ENCODE measurements at regions not wholly inside any gene's neighbourhood (a gene's known extent, or its start where the extent isn't known, plus 50 kb on each side); places are given as distances from the start of the nearest gene placed in this dataset.

GRCh38 chr11:28631148-28631547, 523.0 kb downstream of the METTL15 start:
- DNase-seq = no peak
- in situ Hi-C loops (cut with HindIII; ENCODE audit: low pct_ligation_motif_present, low pct_unique_long_range_greater_than_20kb, low sequenced_read_pairs) = no loop called here

DNA sequence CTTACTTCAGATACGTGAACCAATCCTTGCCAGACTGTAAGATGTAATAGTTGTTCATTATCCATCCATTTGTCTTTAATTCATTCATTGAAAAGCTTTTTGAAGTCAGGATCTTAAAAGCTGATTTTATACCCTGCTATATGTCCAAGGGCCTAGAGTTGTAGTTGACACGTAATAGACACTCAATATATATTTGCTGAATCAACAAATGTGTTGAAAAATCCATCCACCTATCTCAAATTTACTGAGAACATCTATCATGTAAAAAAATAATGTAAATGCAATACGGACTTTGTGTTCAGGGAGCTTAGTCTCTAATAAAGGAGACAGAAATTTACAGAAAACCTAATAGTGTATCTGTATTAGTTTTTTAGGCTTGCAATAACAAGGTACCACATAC, 521.0 kb downstream of the METTL15 start:
- DNase-seq = no peak
- in situ Hi-C loops (cut with HindIII; ENCODE audit: low pct_ligation_motif_present, low pct_unique_long_range_greater_than_20kb, low sequenced_read_pairs) = no loop called here

DNA sequence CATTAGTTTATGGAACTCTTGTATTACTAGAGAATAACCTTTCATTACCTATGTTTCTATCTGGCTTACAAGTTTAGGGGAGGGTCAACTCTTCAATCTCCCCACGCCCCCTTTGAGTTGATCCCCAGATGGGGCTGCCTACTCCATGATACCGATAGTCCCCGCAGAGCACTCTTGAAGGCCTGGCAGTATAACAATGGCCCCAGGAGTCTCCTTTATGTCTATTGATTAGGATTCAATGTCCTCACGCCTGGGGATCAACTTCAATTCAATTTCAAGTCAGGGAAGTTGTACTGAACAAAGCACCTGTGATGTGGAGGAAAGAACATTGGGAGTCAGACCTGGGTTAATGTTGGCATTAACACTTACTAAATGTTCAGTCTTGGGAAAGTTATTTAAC, 520.2 kb downstream of the METTL15 start:
- no peak for DNase-seq
- in situ Hi-C loops (cut with HindIII; ENCODE audit: low pct_ligation_motif_present, low pct_unique_long_range_greater_than_20kb, low sequenced_read_pairs) = no loop called here

- DNase-seq = no peak
- in situ Hi-C loops (cut with HindIII; ENCODE audit: low pct_ligation_motif_present, low pct_unique_long_range_greater_than_20kb, low sequenced_read_pairs) = no loop called here
These were observed 519.6 kb downstream of the METTL15 start for GRCh38 chr11:28627690-28628255.

GRCh38 chr11:28625532-28625931, 517.3 kb downstream of the METTL15 start:
- in situ Hi-C loops (cut with HindIII; ENCODE audit: low pct_ligation_motif_present, low pct_unique_long_range_greater_than_20kb, low sequenced_read_pairs) = no loop called here

GRCh38 chr11:28621753-28622152, 513.6 kb downstream of the METTL15 start:
- DNase-seq = peak; percentile 19
- in situ Hi-C loops (cut with HindIII; ENCODE audit: low pct_ligation_motif_present, low pct_unique_long_range_greater_than_20kb, low sequenced_read_pairs) = no loop called here

More at GRCh38 chr11:28625532-28625931, 517.3 kb downstream of the METTL15 start:
- no peak for DNase-seq

DNA sequence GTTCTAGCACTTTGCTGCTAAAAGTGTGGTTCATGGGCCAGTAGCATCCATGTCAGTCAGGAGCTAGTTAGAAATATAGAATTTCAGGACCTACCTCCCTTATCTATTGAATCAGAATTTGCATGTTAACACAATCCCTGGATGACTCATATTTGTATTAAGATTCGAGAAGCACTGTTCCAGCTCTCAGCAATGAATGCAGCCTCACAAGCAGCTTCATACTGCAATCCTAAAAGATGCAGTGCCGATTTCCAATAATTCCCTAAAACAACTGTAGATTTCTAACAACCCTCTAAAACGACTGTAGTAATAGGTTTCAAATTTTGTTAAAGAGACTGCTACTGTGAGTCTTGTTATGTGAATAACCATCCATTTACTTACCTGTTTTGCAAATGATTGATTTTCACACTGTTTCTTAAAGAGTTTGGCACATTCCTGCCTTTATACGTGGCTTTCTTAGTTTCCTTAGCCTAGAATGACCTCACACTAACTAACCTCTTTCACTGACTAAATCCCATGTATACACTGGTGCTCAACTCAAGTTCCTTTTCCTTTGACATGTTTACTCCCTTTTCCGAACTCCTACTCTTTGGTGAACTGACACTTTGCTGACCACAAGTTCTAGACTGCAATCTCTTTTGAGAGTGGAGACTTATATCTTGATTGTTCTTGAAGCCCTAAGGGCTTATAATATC, 511.8 kb downstream of the METTL15 start:
- no peak for DNase-seq
- in situ Hi-C loops (cut with HindIII; ENCODE audit: low pct_ligation_motif_present, low pct_unique_long_range_greater_than_20kb, low sequenced_read_pairs) = no loop called here

GRCh38 chr11:28618416-28618815, 510.2 kb downstream of the METTL15 start:
- DNase-seq = no peak
- in situ Hi-C loops (cut with HindIII; ENCODE audit: low pct_ligation_motif_present, low pct_unique_long_range_greater_than_20kb, low sequenced_read_pairs) = no loop called here

GRCh38 chr11:28616160-28616965, 508.2 kb downstream of the METTL15 start:
- DNase-seq = no peak
- in situ Hi-C loops (cut with HindIII; ENCODE audit: low pct_ligation_motif_present, low pct_unique_long_range_greater_than_20kb, low sequenced_read_pairs) = no loop called here

GRCh38 chr11:28615542-28615941, 507.4 kb downstream of the METTL15 start:
- DNase-seq = no peak
- in situ Hi-C loops (cut with HindIII; ENCODE audit: low pct_ligation_motif_present, low pct_unique_long_range_greater_than_20kb, low sequenced_read_pairs) = no loop called here

DNA sequence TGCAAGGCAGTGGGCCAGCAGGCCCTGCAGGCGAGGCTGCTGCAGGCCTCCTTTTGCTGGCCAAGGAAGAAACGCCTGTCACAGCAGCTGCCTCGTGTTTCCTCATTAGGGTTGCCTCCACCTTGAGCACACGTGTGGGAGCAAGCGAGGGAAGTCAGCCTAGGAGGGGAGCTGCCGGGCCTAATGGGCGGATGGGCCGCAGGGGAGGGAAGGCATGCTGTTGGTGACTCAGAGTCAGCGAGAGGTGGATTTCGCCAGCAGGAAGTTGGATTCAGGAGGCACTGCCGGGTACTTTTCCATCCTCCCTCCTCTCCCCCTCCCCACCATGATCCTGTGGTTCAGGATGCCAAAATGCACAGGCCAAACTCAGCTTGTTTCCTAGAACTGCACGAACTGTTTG, 498.7 kb downstream of the METTL15 start:
- DNase-seq = no peak
- in situ Hi-C loops (cut with HindIII; ENCODE audit: low pct_ligation_motif_present, low pct_unique_long_range_greater_than_20kb, low sequenced_read_pairs) = no loop called here

DNA sequence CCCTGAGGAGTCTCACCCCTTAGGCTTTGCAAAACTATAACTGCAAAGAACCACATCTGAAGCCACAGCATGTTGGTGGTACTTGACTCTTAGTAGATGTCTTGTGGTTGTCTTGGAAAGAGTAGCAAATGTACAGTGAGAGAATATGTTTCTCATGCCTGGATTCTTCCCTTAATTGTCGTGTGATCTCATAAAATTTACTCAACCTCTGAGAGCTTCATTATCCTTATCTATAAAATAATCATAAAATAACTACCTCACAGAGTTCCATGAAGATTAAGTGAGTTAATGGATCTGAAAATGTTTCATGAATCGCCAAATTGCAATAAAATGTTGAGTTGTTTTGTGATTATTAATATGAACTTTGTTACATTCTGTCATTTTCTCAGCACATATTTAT, 491.5 kb downstream of the METTL15 start:
- in situ Hi-C loops (cut with HindIII; ENCODE audit: low pct_ligation_motif_present, low pct_unique_long_range_greater_than_20kb, low sequenced_read_pairs) = no loop called here

GRCh38 chr11:28598531-28598930, 490.3 kb downstream of the METTL15 start:
- no peak for DNase-seq
- in situ Hi-C loops (cut with HindIII; ENCODE audit: low pct_ligation_motif_present, low pct_unique_long_range_greater_than_20kb, low sequenced_read_pairs) = no loop called here

More for the DNA sequence above, 491.5 kb downstream of the METTL15 start:
- DNase-seq = no peak

DNA sequence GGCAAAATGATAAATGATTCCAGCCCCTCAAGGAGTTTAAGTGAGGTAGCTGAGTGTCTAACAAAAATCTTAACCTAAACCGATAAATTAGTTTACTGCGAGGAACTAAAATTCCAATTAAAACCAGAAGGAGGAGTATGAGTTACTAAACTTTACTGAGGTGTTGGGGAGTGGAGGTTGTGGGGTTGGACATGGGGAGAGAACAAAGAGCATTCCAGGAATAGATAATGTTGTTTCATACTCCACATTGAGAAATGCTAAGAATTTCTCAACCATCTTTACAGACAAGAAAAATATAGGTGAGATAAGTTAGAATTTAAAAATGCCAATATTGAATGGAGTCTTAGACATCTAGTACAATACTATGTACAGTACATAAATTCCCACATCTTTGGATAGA, 488.6 kb downstream of the METTL15 start:
- no peak for DNase-seq
- in situ Hi-C loops (cut with HindIII; ENCODE audit: low pct_ligation_motif_present, low pct_unique_long_range_greater_than_20kb, low sequenced_read_pairs) = no loop called here

DNA sequence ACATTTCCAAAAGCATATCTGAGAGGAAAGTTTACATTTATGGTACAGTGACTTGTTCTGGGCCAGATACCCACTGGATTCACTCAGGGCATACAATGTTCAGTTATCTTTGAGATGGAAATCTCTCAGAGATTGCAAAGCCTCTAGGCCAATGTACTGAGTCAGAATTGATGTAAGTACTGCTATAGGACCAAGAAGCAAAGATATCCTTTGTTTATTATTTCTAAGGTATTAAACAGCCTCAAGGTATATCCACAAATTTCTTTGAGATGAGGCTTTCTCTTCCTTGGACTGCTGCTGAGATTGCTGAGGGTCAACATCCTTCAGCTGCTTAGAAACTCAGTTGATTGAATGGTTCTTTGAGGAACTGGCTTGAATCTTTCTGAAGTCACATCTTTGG, 484.0 kb downstream of the METTL15 start:
- in situ Hi-C loops (cut with HindIII; ENCODE audit: low pct_ligation_motif_present, low pct_unique_long_range_greater_than_20kb, low sequenced_read_pairs) = no loop called here
- DNase-seq = no peak

- in situ Hi-C loops (cut with HindIII; ENCODE audit: low pct_ligation_motif_present, low pct_unique_long_range_greater_than_20kb, low sequenced_read_pairs) = no loop called here
- DNase-seq = no peak
These were observed 476.8 kb downstream of the METTL15 start for GRCh38 chr11:28584992-28585391.

DNA sequence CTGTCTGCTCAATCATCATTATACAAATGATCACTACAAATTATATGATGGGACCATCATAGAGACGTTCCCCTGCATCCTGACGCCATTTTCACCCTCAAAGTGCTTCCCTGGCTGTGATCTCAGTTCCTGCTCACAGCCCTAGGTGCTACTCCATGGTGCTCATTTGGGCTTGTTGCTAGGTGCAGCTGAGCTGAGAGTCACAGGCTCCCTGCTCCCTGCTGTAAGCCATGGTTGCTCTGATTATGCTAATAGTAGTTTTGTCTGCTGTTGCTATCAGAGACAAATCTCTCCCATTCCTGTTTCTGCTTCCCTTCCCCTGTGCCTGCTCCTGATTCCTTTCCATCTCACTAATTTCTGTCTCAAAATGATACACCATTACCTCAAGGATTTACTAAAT, 474.3 kb downstream of the METTL15 start:
- in situ Hi-C loops (cut with HindIII; ENCODE audit: low pct_ligation_motif_present, low pct_unique_long_range_greater_than_20kb, low sequenced_read_pairs) = no loop called here

DNA sequence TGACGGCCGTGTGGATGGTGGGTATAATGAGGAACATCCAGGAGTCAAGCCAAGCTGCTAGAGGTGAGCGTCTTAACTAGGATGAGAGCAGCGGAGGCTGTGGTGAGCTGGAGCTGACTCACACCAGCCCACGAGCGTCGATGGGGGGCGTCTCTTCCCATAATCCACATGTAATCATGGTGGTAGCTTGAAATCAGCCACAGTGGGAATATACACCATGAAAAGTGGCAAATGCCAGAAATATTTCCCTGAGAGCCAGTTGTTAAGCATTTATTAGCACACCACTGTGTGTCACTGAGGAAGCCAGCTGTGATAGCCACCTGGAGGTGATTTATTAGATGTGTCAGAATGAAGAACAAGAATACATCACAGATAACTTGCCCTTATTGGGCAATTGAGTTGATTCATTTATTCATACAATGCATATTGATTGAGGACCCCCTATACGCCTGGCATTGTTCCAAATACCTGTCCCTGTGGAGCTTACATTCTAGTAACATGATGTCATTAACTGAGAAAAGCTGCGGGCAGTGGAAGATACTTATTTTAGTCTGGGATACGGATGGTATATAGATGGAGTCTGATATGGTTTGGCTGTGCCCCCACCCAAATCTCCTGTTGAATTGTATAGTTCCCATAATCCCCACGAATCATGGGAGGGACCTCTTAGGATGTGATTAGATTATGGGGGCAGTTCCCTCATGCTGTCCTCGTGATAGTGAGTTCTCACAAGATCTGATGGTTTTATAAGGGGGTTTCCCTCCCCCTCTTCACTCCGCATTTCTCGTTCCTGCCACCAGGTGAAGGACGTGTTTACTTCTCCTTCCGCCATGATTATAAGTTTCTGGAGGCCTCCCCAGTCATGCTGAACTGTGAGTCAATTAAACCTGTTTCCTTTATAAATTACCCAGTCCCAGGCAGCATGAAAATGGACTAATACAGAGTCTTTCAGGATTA, 473.4 kb downstream of the METTL15 start:
- DNase-seq = no peak
- in situ Hi-C loops (cut with HindIII; ENCODE audit: low pct_ligation_motif_present, low pct_unique_long_range_greater_than_20kb, low sequenced_read_pairs) = no loop called here

More for the DNA sequence above, 474.3 kb downstream of the METTL15 start:
- no peak for DNase-seq

GRCh38 chr11:28571371-28571770, 463.2 kb downstream of the METTL15 start:
- in situ Hi-C loops (cut with HindIII; ENCODE audit: low pct_ligation_motif_present, low pct_unique_long_range_greater_than_20kb, low sequenced_read_pairs) = no loop called here

More at GRCh38 chr11:28571371-28571770, 463.2 kb downstream of the METTL15 start:
- no peak for DNase-seq

Measured in ACHN (cell line).